Body of pancreas (tissue), 4 donors: ENCODE measurements at regions not wholly inside any gene's neighbourhood (a gene's known extent, or its start where the extent isn't known, plus 50 kb on each side); places are given as distances from the start of the nearest gene placed in this dataset.

Source experiments
- ATAC-seq: fragments of 150-250 bp; one replicate; pipeline ENCODE4 v1.9.1; 2016
- DNase-seq, 4 donors: peaks; one replicate each; pipeline ENCODE4 v3.0.0-alpha.2; 2019
- H3K27ac ChIP-seq, 4 donors: fragments of 200-600 bp; sonication (generic); 1 replicate in 3 of 4; 2 replicates in 1 of 4; pipeline versions ENCODE4 v1.5.1 to v1.6.1; 2016 to 2019; ENCODE audit warnings: mild to moderate bottlenecking in 1 of 4, mixed read lengths in 1 of 4, moderate library complexity in 1 of 4
- H3K27me3 ChIP-seq, 2 donors: fragments of 200-600 bp; sonication (generic); one replicate each; pipeline ENCODE4 v1.6.0; 2016; ENCODE audit warnings: mild to moderate bottlenecking in 1 of 2
- H3K36me3 ChIP-seq, 2 donors: fragments of 200-600 bp; sonication (generic); replicated peaks in 1 of 2; 2 replicates each; pipeline ENCODE4 v1.5.1; 2016; ENCODE audit warnings: low read depth in 2 of 2; ENCODE audit not compliant: insufficient read depth in 1 of 2
- H3K4me1 ChIP-seq: fragments of 200-600 bp; sonication (generic); one replicate; pipeline ENCODE4 v1.6.0; 2016
- H3K4me3 ChIP-seq, 2 donors: fragments of 200-600 bp; sonication (generic); 1 replicate in 1 of 2; 2 replicates in 1 of 2; pipeline ENCODE4 v1.5.1; 2016 to 2019
- H3K9me3 ChIP-seq, 3 donors: fragments of 200-600 bp; sonication (generic); 1 replicate in 2 of 3; 2 replicates in 1 of 3; pipeline ENCODE4 v1.5.1; 2016
- POLR2A ChIP-seq, 3 donors: fragments of 450-650 bp; IDR thresholded peaks; one replicate each; pipeline ENCODE4 v1.6.1; 2016; ENCODE audit warnings: antibody characterized with exemption in 3 of 3, mild to moderate bottlenecking in 2 of 3
- WGBS, 2 donors: methylation state at CpG; one replicate each; pipeline ENCODE4 v1.1.5; 2017; 5-methylcytosine and 5-hydroxymethylcytosine counted together
- intact Hi-C: fragments of 100-400 bp; cut with DNase I; formaldehyde crosslinking; loops from one replicate; pipeline ENCODE4 v1.15.1; 2023
- TF ChIP-seq, protein P1 (sequence below), 7 experiments: fragments of 450-650 bp in 4 of 7; fragments of 200-600 bp in 3 of 7; sonication (generic) in 3 of 7; IDR thresholded peaks; one replicate each; pipeline ENCODE4 v1.5.1; 2016 to 2019; ENCODE audit warnings: antibody characterized with exemption in 7 of 7

- no peaks in the 10 kb centered on the region for H3K36me3 ChIP-seq
- intact Hi-C loops, result no loop called here
- no peak overlapping the region for H3K4me3 ChIP-seq
- H3K27ac ChIP-seq, result no peak overlapping the region
- ATAC-seq, result no peak
- no peaks in the 10 kb centered on the region for H3K27me3 ChIP-seq
- DNase-seq, result no peak
- no peaks in the 10 kb centered on the region for H3K4me1 ChIP-seq
- TF ChIP-seq, protein P1, sequence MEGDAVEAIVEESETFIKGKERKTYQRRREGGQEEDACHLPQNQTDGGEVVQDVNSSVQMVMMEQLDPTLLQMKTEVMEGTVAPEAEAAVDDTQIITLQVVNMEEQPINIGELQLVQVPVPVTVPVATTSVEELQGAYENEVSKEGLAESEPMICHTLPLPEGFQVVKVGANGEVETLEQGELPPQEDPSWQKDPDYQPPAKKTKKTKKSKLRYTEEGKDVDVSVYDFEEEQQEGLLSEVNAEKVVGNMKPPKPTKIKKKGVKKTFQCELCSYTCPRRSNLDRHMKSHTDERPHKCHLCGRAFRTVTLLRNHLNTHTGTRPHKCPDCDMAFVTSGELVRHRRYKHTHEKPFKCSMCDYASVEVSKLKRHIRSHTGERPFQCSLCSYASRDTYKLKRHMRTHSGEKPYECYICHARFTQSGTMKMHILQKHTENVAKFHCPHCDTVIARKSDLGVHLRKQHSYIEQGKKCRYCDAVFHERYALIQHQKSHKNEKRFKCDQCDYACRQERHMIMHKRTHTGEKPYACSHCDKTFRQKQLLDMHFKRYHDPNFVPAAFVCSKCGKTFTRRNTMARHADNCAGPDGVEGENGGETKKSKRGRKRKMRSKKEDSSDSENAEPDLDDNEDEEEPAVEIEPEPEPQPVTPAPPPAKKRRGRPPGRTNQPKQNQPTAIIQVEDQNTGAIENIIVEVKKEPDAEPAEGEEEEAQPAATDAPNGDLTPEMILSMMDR (IDR thresholded peaks at IDR 0.05), result no peak
- TF ChIP-seq POLR2A (IDR thresholded peaks at IDR 0.05), result no peak
- no peaks in the 10 kb centered on the region for H3K9me3 ChIP-seq
- WGBS, 2 donors, result 19 to 36% methylated on average over 1 of the region's 1 CpG
Measured at GRCh38 chr5:15338546-15338945, 161.4 kb upstream of the FBXL7 start.

DNA sequence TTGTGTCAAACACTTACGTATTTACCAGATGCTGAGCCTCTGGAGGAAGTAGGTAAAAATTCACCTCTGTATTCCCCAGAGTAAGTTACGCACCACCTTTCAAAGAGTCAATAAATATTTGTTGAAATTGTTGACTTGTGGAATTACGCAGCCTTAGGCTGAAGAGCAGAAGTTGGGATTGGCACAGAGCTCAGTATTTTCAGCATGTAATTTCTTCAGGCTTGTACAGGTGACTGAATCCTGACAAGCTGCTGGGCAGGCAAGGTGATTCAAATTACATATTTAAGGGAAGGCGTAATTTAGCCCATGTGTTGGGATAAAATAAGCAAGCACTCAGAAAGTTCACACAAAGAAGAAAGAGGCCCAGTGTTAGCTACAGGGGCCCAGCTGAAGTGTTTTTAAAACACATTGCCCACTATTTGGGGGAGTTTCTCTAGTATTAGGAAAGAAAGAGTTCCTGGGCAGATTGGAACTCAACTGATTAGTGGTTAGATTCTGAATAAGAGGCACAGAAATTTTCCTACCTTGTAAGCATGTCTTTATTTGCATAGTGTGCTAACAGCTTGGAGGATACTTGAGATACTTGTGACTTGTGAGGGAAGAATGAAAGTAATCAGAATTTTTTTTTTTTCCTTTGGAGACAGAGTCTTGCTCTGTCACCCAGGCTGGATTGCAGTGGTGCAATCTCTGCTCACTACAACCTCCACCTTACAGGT lies 165.3 kb upstream of the FBXL7 start:
- ATAC-seq (no peak), DNase-seq (no peak)
- Histone ChIP-seq H3K27me3 (no peaks in the 10 kb centered on the region), H3K27ac (no peak overlapping the region), H3K36me3 (no peaks in the 10 kb centered on the region), H3K4me1 (no peaks in the 10 kb centered on the region), H3K4me3 (no peak overlapping the region), H3K9me3 (no peaks in the 10 kb centered on the region)
- 34 to 47% methylated on average over 4 of the region's 4 CpGs for WGBS, 2 donors
- intact Hi-C loops, result no loop called here
- TF ChIP-seq, protein P1 (IDR thresholded peaks at IDR 0.05), result no peak
- TF ChIP-seq POLR2A (IDR thresholded peaks at IDR 0.05), result no peak

GRCh38 chr5:15333091-15333490 lies 166.9 kb upstream of the FBXL7 start:
- no peak for DNase-seq
- Histone ChIP-seq H3K4me1 (no peaks in the 10 kb centered on the region), H3K27ac (no peak overlapping the region), H3K36me3 (no peaks in the 10 kb centered on the region), H3K4me3 (no peak overlapping the region), H3K9me3 (no peaks in the 10 kb centered on the region), H3K27me3 (no peaks in the 10 kb centered on the region)
- WGBS, 2 donors, result 75 to 84% methylated on average over 1 of the region's 1 CpG
- no peak for TF ChIP-seq POLR2A (IDR thresholded peaks at IDR 0.05)
- ATAC-seq, result no peak
- intact Hi-C loops, result no loop called here

- Histone ChIP-seq H3K27ac (no peak overlapping the region), H3K36me3 (no peaks in the 10 kb centered on the region), H3K9me3 (no peaks in the 10 kb centered on the region), H3K4me1 (no peaks in the 10 kb centered on the region), H3K4me3 (no peak overlapping the region), H3K27me3 (no peaks in the 10 kb centered on the region)
- ATAC-seq (no peak), DNase-seq (no peak)
- TF ChIP-seq POLR2A (IDR thresholded peaks at IDR 0.05), result no peak
- TF ChIP-seq, protein P1 (IDR thresholded peaks at IDR 0.05), result no peak
- intact Hi-C loops, result no loop called here
Measured at GRCh38 chr5:15326932-15327331, 173.0 kb upstream of the FBXL7 start.

DNA sequence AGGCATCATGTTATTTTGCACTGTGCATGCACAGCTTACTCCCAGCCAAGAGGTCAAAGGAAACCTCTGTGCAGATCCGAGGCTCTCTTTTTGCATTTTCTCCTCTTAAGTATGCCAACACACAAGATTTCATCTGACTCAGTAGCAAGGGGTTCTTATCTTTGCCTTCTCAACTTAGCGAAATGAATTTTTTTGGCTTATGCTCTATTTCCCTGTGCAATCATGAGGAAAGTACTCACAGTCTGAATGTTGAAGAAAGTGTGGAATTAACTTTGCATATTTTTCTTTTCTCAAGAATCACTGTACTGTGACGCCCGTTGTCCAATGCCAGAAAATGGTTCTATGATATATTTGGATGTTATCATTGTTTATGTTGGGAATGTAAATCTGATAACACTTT lies 173.5 kb upstream of the FBXL7 start:
- Histone ChIP-seq H3K27ac (no peak overlapping the region), H3K4me3 (no peak overlapping the region), H3K4me1 (no peaks in the 10 kb centered on the region), H3K36me3 (no peaks in the 10 kb centered on the region), H3K27me3 (no peaks in the 10 kb centered on the region), H3K9me3 (no peaks in the 10 kb centered on the region)
- no peak for TF ChIP-seq POLR2A (IDR thresholded peaks at IDR 0.05)
- TF ChIP-seq, protein P1 (IDR thresholded peaks at IDR 0.05), result no peak
- ATAC-seq (no peak), DNase-seq (no peak)
- 45 to 52% methylated on average over 4 of the region's 4 CpGs for WGBS, 2 donors
- intact Hi-C loops, result no loop called here
